Retina (tissue), 1 donor: ENCODE measurements at regions not wholly inside any gene's neighbourhood (a gene's known extent, or its start where the extent isn't known, plus 50 kb on each side); places are given as distances from the start of the nearest gene placed in this dataset.
"Not testable (repeated sequence)": the region's sequence is repeated elsewhere in the genome, so short reads cannot be mapped to it uniquely, and the experiment has no call there.

Experiments used
- DNase-seq: peaks from one replicate; pipeline ENCODE4 v3.0.0-alpha.2; 2016

DNA sequence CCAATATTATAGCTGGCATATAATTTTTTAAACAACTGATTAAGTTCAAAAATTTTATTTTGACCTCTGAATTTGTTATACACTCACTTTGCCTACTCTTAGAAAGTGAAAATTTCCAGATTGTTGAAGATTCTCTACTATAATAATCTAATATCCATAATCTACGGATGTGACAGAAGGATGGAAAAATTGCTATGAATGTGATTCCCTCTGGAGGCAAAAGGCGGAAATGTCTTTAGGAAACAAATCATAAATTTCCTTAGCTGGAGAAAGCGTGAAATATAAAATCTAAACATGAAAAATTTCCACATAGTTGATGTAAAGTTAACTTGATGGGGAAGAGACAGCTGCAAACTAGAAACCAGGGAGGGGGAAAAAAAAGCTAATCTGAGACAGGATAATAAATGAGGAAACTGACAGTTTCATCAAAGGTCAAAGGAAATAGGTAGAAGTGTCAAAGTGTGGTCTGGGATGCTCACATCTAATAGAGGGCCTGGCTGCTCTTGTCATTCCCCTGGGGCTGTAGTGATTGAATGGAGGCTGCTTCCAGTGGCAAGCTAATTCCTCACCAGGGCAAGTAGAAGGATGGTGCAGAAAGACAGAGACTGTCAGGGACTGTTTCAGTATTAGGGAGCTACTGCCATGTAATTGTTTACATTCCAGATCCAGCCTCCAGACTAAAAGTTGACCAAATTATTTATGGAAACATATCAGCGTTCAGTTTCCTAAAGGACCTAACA is 264.5 kb downstream of the SDHAF3 start:
- DNase-seq = no peak

GRCh38 chr7:97390052-97390451 is 272.6 kb downstream of the SDHAF3 start:
- DNase-seq = no peak

DNA sequence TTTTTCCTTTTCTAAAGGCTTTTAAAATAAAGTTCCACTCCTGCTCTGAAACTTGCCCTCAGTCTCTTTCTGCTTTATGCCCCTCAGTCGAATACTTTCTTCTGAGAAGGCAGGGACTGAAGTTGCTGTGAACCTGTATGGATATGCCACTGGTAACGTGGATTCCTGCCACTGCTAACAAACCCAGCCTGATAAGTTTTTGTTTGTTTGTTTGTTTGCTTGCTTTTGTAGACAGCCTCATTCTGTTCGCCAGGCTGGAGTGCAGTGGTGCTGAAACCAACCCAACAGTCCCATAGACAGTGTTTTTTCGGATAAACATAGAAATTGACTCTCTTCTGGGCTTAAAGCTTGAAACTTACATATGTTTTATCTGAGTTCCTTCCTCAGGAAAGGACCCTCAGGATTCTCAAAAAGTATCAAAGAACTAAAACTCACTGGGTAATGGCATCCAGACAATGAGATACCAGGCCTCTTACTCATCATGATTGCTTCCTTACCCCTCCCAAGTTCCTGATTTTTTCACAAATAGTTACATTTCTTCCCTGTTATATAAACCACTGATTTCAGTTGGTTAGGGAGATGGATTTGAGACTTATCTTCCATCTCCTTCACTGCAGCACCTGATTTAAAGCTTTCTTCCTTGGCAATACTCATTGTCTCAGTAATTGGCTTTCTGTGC is 273.6 kb downstream of the SDHAF3 start:
- DNase-seq = no peak

DNA sequence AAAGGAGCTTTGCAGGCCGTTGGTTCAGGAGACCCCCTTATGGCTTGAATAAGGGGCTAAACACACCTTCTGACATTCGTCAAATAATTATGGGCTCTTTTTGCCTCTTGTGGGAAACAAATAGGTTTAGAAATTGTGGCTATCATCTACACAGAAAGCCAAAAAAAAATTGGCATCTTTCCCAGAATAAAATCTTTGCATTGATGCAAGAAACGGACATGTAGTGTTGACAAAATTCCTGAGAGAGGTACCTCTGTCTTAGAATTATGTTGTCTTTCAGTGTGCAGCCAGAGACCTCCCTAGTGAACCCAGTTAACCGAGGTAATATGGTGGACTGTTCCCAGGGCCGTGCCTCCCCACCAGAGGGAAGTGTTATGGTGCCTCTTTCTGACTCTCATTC is 283.9 kb downstream of the SDHAF3 start:
- DNase-seq = no peak

DNA sequence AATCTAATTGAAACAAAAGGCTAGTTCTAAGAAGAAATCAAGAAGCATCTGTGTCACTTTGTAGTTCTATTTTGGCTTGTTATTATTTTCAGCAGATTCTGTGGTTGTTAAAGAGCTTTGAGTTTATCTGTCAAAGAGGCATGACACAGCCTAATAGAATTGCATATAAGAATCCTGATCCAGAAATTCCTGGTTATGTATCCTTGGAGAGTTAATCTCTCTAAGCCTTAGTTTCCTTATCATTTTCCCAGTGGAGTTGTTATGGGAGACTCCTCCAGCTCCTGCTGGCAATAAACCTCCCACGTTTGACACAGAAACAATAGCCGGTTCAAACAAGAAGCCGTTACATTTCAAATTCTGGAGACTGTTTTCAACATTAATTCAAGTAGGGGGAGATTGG is 288.3 kb downstream of the SDHAF3 start:
- no peak for DNase-seq

GRCh38 chr7:97407106-97407505 is 289.6 kb downstream of the SDHAF3 start:
- no peak for DNase-seq

DNA sequence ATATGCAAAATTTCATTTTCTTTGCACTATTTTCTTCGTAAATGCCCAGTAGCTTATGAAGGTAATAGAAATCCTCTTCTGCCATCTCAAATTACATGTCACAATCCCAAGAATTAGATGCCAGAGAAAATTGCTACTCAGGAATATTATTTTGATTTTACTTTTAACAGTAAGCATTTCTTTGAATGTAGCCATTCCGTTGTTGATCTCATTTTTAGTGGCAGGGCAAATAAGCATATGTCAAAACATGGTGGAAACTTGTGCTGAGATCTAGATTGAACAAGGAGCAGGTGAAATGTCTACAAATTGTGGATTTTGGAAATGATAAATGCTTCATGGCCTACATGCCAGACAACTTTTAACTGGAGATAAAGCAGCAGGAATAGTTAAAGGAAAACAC is 291.8 kb downstream of the SDHAF3 start:
- no peak for DNase-seq

- no peak for DNase-seq
Measured at GRCh38 chr7:97418312-97418711, 300.8 kb downstream of the SDHAF3 start.

DNA sequence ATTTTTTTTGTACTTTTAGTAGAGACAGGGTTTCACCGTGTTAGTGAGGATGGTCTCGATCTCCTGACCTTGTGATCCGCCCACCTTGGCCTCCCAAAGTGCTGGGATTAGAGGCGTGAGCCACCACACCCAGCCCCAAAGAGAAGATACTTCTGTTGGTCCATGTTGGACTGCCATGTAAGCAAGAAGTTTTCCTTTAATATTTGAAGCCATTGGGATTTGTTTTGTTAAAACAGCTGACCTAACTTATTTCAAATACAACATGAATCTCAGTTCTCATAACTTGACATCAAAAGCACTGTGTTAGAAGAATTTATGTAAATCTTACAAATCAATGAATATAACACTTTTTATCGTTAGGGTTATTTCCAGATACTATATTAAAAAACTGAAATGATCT is 302.4 kb downstream of the SDHAF3 start:
- no peak for DNase-seq

DNA sequence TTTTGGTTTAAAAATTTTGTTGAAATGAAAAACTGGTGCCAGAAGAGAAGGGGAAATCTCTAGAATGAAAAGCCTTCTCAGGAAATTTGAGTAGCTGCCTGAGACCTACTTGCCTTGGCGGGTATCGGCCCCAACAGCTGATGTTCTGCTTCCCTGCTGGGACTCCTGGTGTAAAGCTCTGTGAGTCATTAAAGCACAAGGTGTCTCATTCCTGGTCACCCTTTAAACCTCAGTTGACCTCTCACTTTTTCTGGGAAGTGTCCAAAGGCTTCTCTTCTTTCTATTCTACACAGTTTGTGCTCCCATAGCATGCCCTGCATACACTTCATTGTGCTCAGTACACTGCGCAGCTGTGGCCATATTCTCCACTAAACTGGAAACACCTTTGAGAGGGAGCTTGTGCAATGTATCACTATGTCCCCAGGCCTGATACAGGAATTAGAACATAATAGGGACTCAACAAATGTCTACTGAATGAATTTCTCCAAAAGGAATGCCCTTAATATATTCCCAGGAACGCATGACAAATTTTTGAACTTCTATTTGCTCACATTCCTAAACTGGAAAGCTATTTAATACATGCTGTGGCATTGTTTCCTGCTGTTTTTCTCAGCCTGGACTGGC is 303.9 kb downstream of the SDHAF3 start:
- DNase-seq = no peak

DNA sequence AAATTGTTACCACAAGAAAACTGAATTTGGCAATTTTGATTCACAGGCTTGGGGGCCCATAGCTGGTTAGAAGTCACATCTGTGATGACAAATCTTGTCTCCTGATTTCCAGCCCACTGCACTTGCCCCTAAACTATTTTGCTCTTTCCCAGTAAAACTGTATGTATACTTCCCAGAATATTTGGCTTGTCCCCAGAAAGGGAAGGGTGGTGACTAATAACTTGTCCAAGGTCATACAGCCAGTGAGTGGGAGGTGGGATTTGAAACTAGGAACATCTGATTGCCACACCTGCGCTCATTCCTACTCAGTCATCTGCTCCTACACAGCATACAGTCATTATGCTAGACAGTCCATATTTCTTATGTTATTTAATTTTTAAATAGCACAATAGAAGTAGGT is 304.5 kb downstream of the SDHAF3 start:
- no peak for DNase-seq

- DNase-seq = no peak
Measured at GRCh38 chr7:97430006-97430405, 301.9 kb upstream of the TAC1 start.

- no peak for DNase-seq
Measured at GRCh38 chr7:97439637-97440214, 292.2 kb upstream of the TAC1 start.

DNA sequence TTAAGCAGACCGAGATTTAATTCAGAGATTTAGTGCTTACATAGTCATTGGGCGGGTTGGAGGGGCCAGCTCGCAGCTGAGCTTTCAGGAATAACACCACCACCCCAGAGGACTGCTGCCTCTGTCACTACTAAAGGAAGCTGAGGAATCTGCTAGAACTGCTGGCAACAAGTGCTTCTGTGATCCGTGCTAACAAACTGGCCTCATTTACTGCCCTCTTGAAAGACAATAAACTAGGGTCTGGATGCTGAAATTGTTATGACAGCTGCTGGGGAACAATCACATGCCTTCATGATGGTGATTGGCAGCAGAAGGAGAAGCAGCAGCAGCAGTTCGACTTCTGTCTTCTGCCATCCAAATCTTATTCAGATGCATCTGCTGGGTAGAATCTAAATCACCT is 285.5 kb upstream of the TAC1 start:
- peak; percentile 51 for DNase-seq

DNA sequence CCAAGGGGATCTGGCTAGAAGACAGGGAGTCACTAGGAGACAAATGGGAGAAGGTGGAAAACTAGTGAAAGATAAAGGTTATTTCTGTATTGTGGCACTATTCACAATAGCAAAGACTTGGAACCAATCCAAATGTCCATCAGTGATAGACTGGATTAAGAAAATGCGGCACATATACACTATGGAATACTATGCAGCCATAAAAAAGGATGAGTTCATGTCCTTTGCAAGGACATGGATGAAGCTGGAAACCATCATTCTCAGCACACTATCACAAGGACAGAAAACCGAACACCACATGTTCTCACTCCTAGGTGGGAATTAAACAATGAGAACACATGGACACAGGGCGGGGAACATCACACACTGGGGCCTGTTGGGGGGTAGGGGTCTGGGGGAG is 282.4 kb upstream of the TAC1 start:
- DNase-seq = not testable (repeated sequence)

DNA sequence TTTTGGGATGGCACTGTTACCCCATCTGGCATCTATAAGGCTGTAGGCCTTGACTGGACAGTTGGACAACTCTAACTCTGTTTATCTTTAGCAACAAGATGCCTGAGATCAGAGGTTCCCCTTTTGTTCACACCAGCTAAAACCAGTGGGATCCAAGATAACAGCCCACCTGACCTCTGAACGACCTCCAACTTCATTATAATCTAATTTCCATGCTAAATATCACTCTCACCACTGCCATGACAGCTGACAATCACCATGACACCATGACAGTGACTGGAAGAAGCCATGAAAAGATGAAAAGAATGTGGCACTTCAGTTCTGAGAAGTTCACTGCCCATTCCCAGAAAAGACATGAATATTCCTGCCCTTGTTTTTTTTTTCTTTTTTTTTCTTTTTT is 281.4 kb upstream of the TAC1 start:
- no peak for DNase-seq

- DNase-seq = no peak
Measured at GRCh38 chr7:97454636-97455035, 277.2 kb upstream of the TAC1 start.

- DNase-seq = no peak
Measured at GRCh38 chr7:97457054-97457453, 274.8 kb upstream of the TAC1 start.

DNA sequence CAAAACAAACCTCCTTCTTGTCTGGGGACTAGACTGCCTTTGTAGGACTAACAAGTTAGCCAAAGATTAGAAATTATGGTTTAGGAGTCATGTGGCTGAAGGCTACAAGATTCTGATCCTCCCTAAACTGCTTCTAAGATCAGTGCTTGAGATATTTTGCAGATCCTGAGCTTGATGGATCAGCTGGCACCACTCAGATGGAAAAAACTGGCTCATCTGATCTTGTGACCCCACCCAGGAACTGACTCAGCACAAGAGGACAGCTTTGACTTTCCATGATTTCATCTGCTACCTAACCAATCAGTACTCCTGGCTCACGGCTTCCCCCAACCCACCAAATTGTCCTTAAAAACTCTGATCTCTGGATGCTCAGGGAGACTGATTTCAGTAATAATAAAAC is 271.5 kb upstream of the TAC1 start:
- no peak for DNase-seq

DNA sequence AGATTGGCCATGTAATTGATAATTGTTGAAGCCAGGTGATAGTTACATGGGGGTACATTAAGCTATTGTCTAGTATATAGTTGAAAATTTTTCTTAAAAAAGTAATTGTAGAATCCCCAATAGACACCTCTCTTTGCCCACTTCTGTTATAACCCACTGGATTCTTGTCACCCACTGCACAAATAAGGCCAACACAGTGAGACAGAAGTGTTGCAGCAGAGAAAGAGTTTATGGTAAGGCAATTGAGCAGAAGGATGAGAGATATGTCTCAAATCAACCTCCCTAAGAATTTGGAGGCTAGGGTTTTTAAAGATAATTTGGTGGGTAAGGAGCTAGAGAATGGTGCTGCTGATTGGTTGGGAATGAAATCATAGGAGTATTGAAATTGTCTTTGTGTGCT is 270.3 kb upstream of the TAC1 start:
- no peak for DNase-seq

DNA sequence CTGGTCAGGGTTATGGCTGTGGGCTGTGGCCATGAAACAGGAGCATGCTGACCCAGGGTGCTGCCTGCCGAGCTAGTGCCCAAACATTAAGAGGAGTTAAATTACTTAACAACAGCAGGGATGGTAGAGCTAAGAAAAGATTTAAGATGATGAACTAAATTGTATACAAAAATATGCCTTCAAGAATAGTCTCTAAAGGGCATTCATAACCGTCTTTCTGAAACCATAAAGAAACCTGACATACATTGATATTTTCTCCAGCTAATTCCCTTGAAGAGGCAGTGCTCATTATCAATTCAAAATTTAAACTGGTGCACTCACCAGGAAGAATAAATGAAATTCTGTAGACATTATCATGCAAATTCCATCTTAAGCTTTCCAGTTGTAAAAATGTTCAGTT is 265.8 kb upstream of the TAC1 start:
- no peak for DNase-seq

- no peak for DNase-seq
Measured at GRCh38 chr7:97466999-97467740, 264.7 kb upstream of the TAC1 start.

DNA sequence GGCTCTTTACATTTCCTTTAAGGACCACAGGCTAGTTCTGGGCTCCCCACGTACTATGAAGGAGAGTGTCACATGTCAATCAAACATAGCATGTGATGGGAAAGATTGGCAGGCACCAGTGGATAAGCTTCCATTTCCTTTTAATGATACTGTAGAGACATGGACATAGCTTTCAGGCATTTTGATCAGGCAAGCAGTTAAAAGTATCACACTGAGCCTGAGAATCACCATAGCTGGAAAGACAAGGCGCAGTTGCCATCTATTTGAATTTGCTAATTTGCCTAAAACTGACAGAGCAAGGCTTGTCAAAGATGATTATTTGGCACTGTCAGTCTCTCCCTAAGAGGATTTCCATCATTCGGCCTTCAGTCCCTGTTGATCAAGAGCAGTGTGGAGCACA is 263.4 kb upstream of the TAC1 start:
- no peak for DNase-seq
